AG04450 (cell line): ENCODE measurements at regions not wholly inside any gene's neighbourhood (a gene's known extent, or its start where the extent isn't known, plus 50 kb on each side); places are given as distances from the start of the nearest gene placed in this dataset.

ENCODE experiments used
- CTCF ChIA-PET: fragments of 300-600, 350-600 bp; formaldehyde crosslinking; extraction: SDS; loops from one replicate; lab custom pipeline; 2022; ENCODE audit warnings: antibody characterized with exemption, inconsistent platforms; lab: Charles Lee
- POLR2A ChIA-PET: fragments of 350-600 bp; formaldehyde crosslinking; extraction: SDS; loops from one replicate; lab custom pipeline; 2021; ENCODE audit warnings: antibody characterized with exemption, inconsistent platforms; lab: Yijun Ruan, JAX
- DNase-seq: peaks from one replicate; pipeline ENCODE4 v3.0.0-alpha.2; 2011; ENCODE audit warnings: low read depth, low spot score
- H3K27ac ChIP-seq: one replicate; pipeline ENCODE4 v1.5.1; 2012; ENCODE audit warnings: low read depth, low read length, control low read depth
- H3K27me3 ChIP-seq: one replicate; pipeline ENCODE4 v1.6.0; 2012; ENCODE audit warnings: low read length; ENCODE audit not compliant: control insufficient read depth, insufficient read depth
- H3K4me3 ChIP-seq: 2 replicates; pipeline ENCODE4 v1.5.1; 2011; ENCODE audit warnings: mild to moderate bottlenecking, low read depth, low read length, control low read depth
- H3K9me3 ChIP-seq: 2 replicates; pipeline ENCODE4 v1.5.1; 2012; ENCODE audit warnings: low read length; ENCODE audit not compliant: control insufficient read depth, insufficient read depth
- CTCF ChIP-seq: IDR thresholded peaks from 2 replicates; pipeline ENCODE4 v1.5.1; 2011; ENCODE audit warnings: low read depth, low read length, control low read depth, inconsistent platforms

- ChIA-PET POLR2A (no interaction called here), CTCF (no interaction called here)
- DNase-seq: no peak
- no peak overlapping the region for H3K27ac ChIP-seq
- TF ChIP-seq CTCF: no peak
- H3K27me3 ChIP-seq: peaks cover 18% of the 10 kb centered on the region
- no peaks in the 10 kb centered on the region for H3K9me3 ChIP-seq
- H3K4me3 ChIP-seq: no peak overlapping the region
Measured at GRCh38 chr18:10111191-10111590, 197.4 kb downstream of the VAPA start.

- ChIA-PET CTCF (interaction anchor here (0.6 kb wide), 1 partner anchor 146 kb away, joined by 3 read pairs; no protein-coding TSS in a partner anchor), POLR2A (no interaction called here)
- no peak overlapping the region for H3K4me3 ChIP-seq
- no peak for DNase-seq
- TF ChIP-seq CTCF: no peak
- H3K27ac ChIP-seq: no peak overlapping the region
- no peaks in the 10 kb centered on the region for H3K9me3 ChIP-seq
- H3K27me3 ChIP-seq: peaks cover 18% of the 10 kb centered on the region
Measured at GRCh38 chr18:10111944-10112343, 198.1 kb downstream of the VAPA start.

- DNase-seq: no peak
- POLR2A ChIA-PET: interaction anchor here (0.7 kb wide), 1 partner anchor 72 kb away, joined by 3 read pairs; no protein-coding TSS in a partner anchor
- H3K27ac ChIP-seq: no peak overlapping the region
Measured at GRCh38 chr18:10113121-10114022, 199.6 kb downstream of the VAPA start.

GRCh38 chr18:10114717-10115463 lies 201.1 kb downstream of the VAPA start:
- Histone ChIP-seq H3K27me3 (peaks cover 18% of the 10 kb centered on the region), H3K9me3 (no peaks in the 10 kb centered on the region), H3K4me3 (no peak overlapping the region), H3K27ac (no peak overlapping the region)
- TF ChIP-seq CTCF: no peak
- POLR2A ChIA-PET: no interaction called here
- no peak for DNase-seq
- CTCF ChIA-PET: no interaction called here

More at GRCh38 chr18:10113121-10114022, 199.6 kb downstream of the VAPA start:
- Histone ChIP-seq H3K27me3 (peaks cover 18% of the 10 kb centered on the region), H3K9me3 (no peaks in the 10 kb centered on the region), H3K4me3 (no peak overlapping the region)
- TF ChIP-seq CTCF: no peak
- CTCF ChIA-PET: no interaction called here
